IMR-90 (cell line): ENCODE measurements at regions not wholly inside any gene's neighbourhood (a gene's known extent, or its start where the extent isn't known, plus 50 kb on each side); places are given as distances from the start of the nearest gene placed in this dataset.

ENCODE experiments used
- ATAC-seq: fragments of 200-7000 bp; cut with Tn5 transposase; 2 replicates; pipeline ENCODE4 v1.9.1; 2020; ENCODE audit warnings: low read depth, mild to moderate bottlenecking, moderate library complexity
- BruUV-seq: library from RNA; stranded (reverse); fragments of 400-500 nt; replicated peaks from 2 replicates; lab custom pipeline; 2021; lab: Mats Ljungman, UMichigan
- CTCF ChIA-PET: fragments of 300-600 bp; formaldehyde crosslinking; extraction: SDS; loops from one replicate; lab custom pipeline; 2021; ENCODE audit warnings: antibody characterized with exemption; lab: Yijun Ruan, JAX
- POLR2A ChIA-PET: fragments of 300-600 bp; sonication (Branson Sonifier 250); formaldehyde crosslinking; loops from one replicate; lab custom pipeline; 2022; ENCODE audit warnings: antibody characterized with exemption; ENCODE audit not compliant: unreplicated experiment; lab: Charles Lee
- DNase-seq: peaks from one replicate; pipeline ENCODE4 v3.0.0; 2013
- H2AFZ ChIP-seq: replicated peaks from 2 replicates; pipeline ENCODE3; 2013; ENCODE audit warnings: low read length, mild to moderate bottlenecking; ENCODE audit not compliant: poor library complexity
- H2AK5ac ChIP-seq: 2 replicates; pipeline ENCODE4 v1.6.1; 2013; ENCODE audit warnings: low read depth, low read length, inconsistent platforms
- H2AK9ac ChIP-seq: replicated peaks from 2 replicates; pipeline ENCODE3; 2013; ENCODE audit warnings: mild to moderate bottlenecking, low read depth, low read length, moderate library complexity; ENCODE audit not compliant: poor library complexity
- H2BK120ac ChIP-seq: 2 replicates; pipeline ENCODE4 v1.6.1; 2013; ENCODE audit warnings: low read depth, low read length, inconsistent platforms
- H2BK15ac ChIP-seq: 3 replicates; pipeline ENCODE4 v1.6.1; 2013; ENCODE audit warnings: low read depth, low read length, inconsistent platforms
- H2BK20ac ChIP-seq: 2 replicates; pipeline ENCODE4 v1.6.1; 2013; ENCODE audit warnings: low read depth, mild to moderate bottlenecking, inconsistent platforms, low read length, moderate library complexity
- H2BK5ac ChIP-seq: 2 replicates; pipeline ENCODE4 v1.6.1; 2013; ENCODE audit warnings: mild to moderate bottlenecking, low read depth, low read length, inconsistent platforms; ENCODE audit not compliant: poor library complexity, severe bottlenecking
- H3K14ac ChIP-seq: replicated peaks from 2 replicates; pipeline ENCODE4 v1.6.1; 2013; ENCODE audit warnings: low read depth, low read length, inconsistent platforms
- H3K18ac ChIP-seq: 2 replicates; pipeline ENCODE4 v1.6.1; 2013; ENCODE audit warnings: low read depth, low read length, control low read depth
- H3K23ac ChIP-seq: 2 replicates; pipeline ENCODE4 v1.6.1; 2013; ENCODE audit warnings: low read depth, low read length, inconsistent platforms
- H3K27ac ChIP-seq: 2 replicates; pipeline ENCODE4 v1.5.1; 2013; ENCODE audit warnings: mild to moderate bottlenecking, control low read depth, low read length; ENCODE audit not compliant: insufficient read depth
- H3K27me3 ChIP-seq: 2 replicates; pipeline ENCODE4 v1.6.1; 2013; ENCODE audit warnings: low read length; ENCODE audit not compliant: control insufficient read depth, insufficient read depth
- H3K36me3 ChIP-seq: 2 replicates; pipeline ENCODE4 v1.6.1; 2013; ENCODE audit warnings: low read length, mixed read lengths; ENCODE audit not compliant: control insufficient read depth, insufficient read depth
- H3K4ac ChIP-seq: 2 replicates; pipeline ENCODE4 v1.6.1; 2013; ENCODE audit warnings: low read depth, low read length, inconsistent platforms
- H3K4me1 ChIP-seq: 2 replicates; pipeline ENCODE4 v1.6.1; 2013; ENCODE audit warnings: low read length, mixed read lengths; ENCODE audit not compliant: control insufficient read depth, insufficient read depth
- H3K4me2 ChIP-seq: 2 replicates; pipeline ENCODE4 v1.6.1; 2013; ENCODE audit warnings: low read depth, mild to moderate bottlenecking, control low read depth, low read length, moderate library complexity
- H3K4me3 ChIP-seq: 2 replicates; pipeline ENCODE4 v1.5.1; 2013; ENCODE audit warnings: low read depth, mild to moderate bottlenecking, control low read depth, low read length, moderate library complexity; ENCODE audit not compliant: insufficient read depth
- H3K56ac ChIP-seq: 2 replicates; pipeline ENCODE4 v1.6.1; 2013; ENCODE audit warnings: low read length, inconsistent platforms; ENCODE audit not compliant: insufficient read depth; ENCODE audit errors: extremely low read depth
- H3K79me1 ChIP-seq, 2 experiments: 2 replicates each; pipeline ENCODE4 v1.6.1; 2013; ENCODE audit warnings: low read length in 2 of 2, inconsistent platforms in 1 of 2, low read depth in 1 of 2
- H3K9ac ChIP-seq: 2 replicates; pipeline ENCODE4 v1.6.1; 2013; ENCODE audit warnings: low read depth, low read length, control low read depth
- H3K9me1 ChIP-seq: 2 replicates; pipeline ENCODE4 v1.6.1; 2013; ENCODE audit warnings: low read length, inconsistent platforms; ENCODE audit not compliant: insufficient read depth
- H3K9me3 ChIP-seq: 2 replicates; pipeline ENCODE4 v1.6.1; 2013; ENCODE audit warnings: low read length; ENCODE audit not compliant: control insufficient read depth, insufficient read depth
- H4K20me1 ChIP-seq: 2 replicates; pipeline ENCODE4 v1.6.1; 2013; ENCODE audit warnings: low read length, inconsistent platforms; ENCODE audit not compliant: insufficient read depth
- H4K5ac ChIP-seq: 2 replicates; pipeline ENCODE4 v1.6.1; 2013; ENCODE audit warnings: mild to moderate bottlenecking, low read depth, low read length, control low read depth
- H4K8ac ChIP-seq, 2 experiments: 2 replicates each; pipeline ENCODE4 v1.6.1; 2013; ENCODE audit warnings: low read depth in 2 of 2, low read length in 2 of 2, control low read depth in 1 of 2, inconsistent platforms in 1 of 2
- H4K91ac ChIP-seq: 2 replicates; pipeline ENCODE4 v1.6.1; 2013; ENCODE audit warnings: low read depth, low read length, inconsistent platforms; ENCODE audit not compliant: insufficient read depth
- BHLHE40 ChIP-seq: fragments of 150-350 bp; IDR thresholded peaks from 2 replicates; pipeline ENCODE4 v1.6.1; 2016; ENCODE audit warnings: mild to moderate bottlenecking, low read depth, low read length
- CEBPB ChIP-seq: IDR thresholded peaks from 2 replicates; pipeline ENCODE4 v1.6.1; 2012; ENCODE audit warnings: low read depth, low read length, improper control_type of control experiment
- CHD1 ChIP-seq: IDR thresholded peaks from 2 replicates; pipeline ENCODE4 v1.6.1; 2012; ENCODE audit warnings: low read depth, low read length, improper control_type of control experiment
- CTCF ChIP-seq: conservative IDR thresholded peaks from 2 replicates; pipeline ENCODE4 v1.5.1; 2012; ENCODE audit warnings: mild to moderate bottlenecking, low read depth, low read length, improper control_type of control experiment
- ELK1 ChIP-seq: fragments of 150-350 bp; IDR thresholded peaks from 2 replicates; pipeline ENCODE4 v1.6.1; 2016; ENCODE audit warnings: low read depth, mild to moderate bottlenecking, low read length, moderate library complexity, borderline replicate concordance
- FOS ChIP-seq: fragments of 150-350 bp; IDR thresholded peaks from 2 replicates; pipeline ENCODE4 v1.6.1; 2016; ENCODE audit warnings: low read depth, low read length
- MAFK ChIP-seq: IDR thresholded peaks from 2 replicates; pipeline ENCODE4 v1.6.1; 2012; ENCODE audit warnings: low read depth, low read length, improper control_type of control experiment
- MAZ ChIP-seq: IDR thresholded peaks from 2 replicates; pipeline ENCODE4 v1.6.1; 2012; ENCODE audit warnings: low read depth, mild to moderate bottlenecking, low read length, improper control_type of control experiment, moderate library complexity, borderline replicate concordance
- MXI1 ChIP-seq: IDR thresholded peaks from 2 replicates; pipeline ENCODE4 v1.6.1; 2012; ENCODE audit warnings: low read depth, mild to moderate bottlenecking, low read length, moderate library complexity, borderline replicate concordance
- NFE2L2 ChIP-seq: fragments of 150-350 bp; IDR thresholded peaks from 2 replicates; pipeline ENCODE4 v1.6.1; 2016; ENCODE audit warnings: low read depth, mild to moderate bottlenecking, low read length
- POLR2A ChIP-seq: IDR thresholded peaks from 2 replicates; pipeline ENCODE4 v1.6.1; 2012; ENCODE audit warnings: mild to moderate bottlenecking, low read depth, low read length
- RAD21 ChIP-seq: IDR thresholded peaks from 2 replicates; pipeline ENCODE4 v1.6.1; 2012; ENCODE audit warnings: low read length, improper control_type of control experiment
- RCOR1 ChIP-seq: IDR thresholded peaks from 2 replicates; pipeline ENCODE4 v1.6.1; 2012; ENCODE audit warnings: mild to moderate bottlenecking, low read length, improper control_type of control experiment; ENCODE audit not compliant: insufficient replicate concordance
- RFX5 ChIP-seq: IDR thresholded peaks from 2 replicates; pipeline ENCODE4 v1.8.0; 2012; ENCODE audit warnings: low read depth, mild to moderate bottlenecking, low read length, moderate library complexity
- SMC3 ChIP-seq: fragments of 150-350 bp; IDR thresholded peaks from 2 replicates; pipeline ENCODE4 v1.6.1; 2016; ENCODE audit warnings: low read depth, mild to moderate bottlenecking, antibody characterized with exemption, low read length, moderate library complexity
- USF2 ChIP-seq: fragments of 150-350 bp; IDR thresholded peaks from 2 replicates; pipeline ENCODE4 v1.6.1; 2017; ENCODE audit warnings: mild to moderate bottlenecking, antibody characterized with exemption, low read length, low read depth
- dilution Hi-C: fragments of 300-500 bp; cut with HindIII; formaldehyde crosslinking; loops from one replicate; pipeline ENCODE4 v1.14.3; 2018; ENCODE audit warnings: low sequenced_read_pairs; ENCODE audit not compliant: unreplicated experiment
- in situ Hi-C: fragments of 300-500 bp; cut with MboI; formaldehyde crosslinking; loops from 3 replicates; pipeline ENCODE4 v1.14.3; 2019; ENCODE audit warnings: low sequenced_read_pairs, inconsistent platforms, mixed read lengths
- intact Hi-C: fragments of 100-400 bp; cut with micrococcal nuclease; formaldehyde crosslinking; loops from 2 replicates; pipeline ENCODE4 v1.10.0; 2022

- TF ChIP-seq USF2: no peak
- TF ChIP-seq SMC3: no peak
- TF ChIP-seq RCOR1: no peak
- no peak for TF ChIP-seq FOS
- no peak for TF ChIP-seq ELK1
- TF ChIP-seq MAZ: no peak
- no peak for TF ChIP-seq MXI1
- TF ChIP-seq CHD1: no peak
- no peak for TF ChIP-seq MAFK
- no peak for TF ChIP-seq CEBPB
- TF ChIP-seq RAD21: no peak
- no peak for TF ChIP-seq BHLHE40
- no peak for TF ChIP-seq NFE2L2
- TF ChIP-seq POLR2A: no peak
- no peak for TF ChIP-seq CTCF
- no peak for TF ChIP-seq RFX5
- Histone ChIP-seq H3K27ac (no peak overlapping the region), H2BK5ac (no peak overlapping the region), H3K9me1 (no peaks in the 10 kb centered on the region), H3K9me3 (no peaks in the 10 kb centered on the region), H3K14ac (no peak overlapping the region), H3K23ac (no peak overlapping the region), H2BK20ac (no peak overlapping the region), H4K20me1 (no peaks in the 10 kb centered on the region), H3K4ac (no peak overlapping the region), H3K79me1 (no peaks in the 10 kb centered on the region), H4K91ac (no peak overlapping the region), H2AK5ac (no peak overlapping the region), H4K8ac (no peak overlapping the region), H3K36me3 (no peaks in the 10 kb centered on the region), H2AK9ac (no peak overlapping the region), H2BK120ac (no peak overlapping the region), H3K18ac (no peak overlapping the region), H3K4me2 (no peak overlapping the region), H2BK15ac (no peak overlapping the region), H3K9ac (no peak overlapping the region), H3K56ac (no peak overlapping the region), H2AFZ (no peak overlapping the region), H3K4me3 (no peak overlapping the region), H4K5ac (no peak overlapping the region), H3K27me3 (peaks cover 7% of the 10 kb centered on the region), H3K4me1 (no peaks in the 10 kb centered on the region)
- dilution Hi-C loops: no loop called here
- intact Hi-C loops: no loop called here
- CTCF ChIA-PET: no interaction called here
- in situ Hi-C loops: no loop called here
- ATAC-seq (no peak), DNase-seq (no peak)
- no TSS peak for BruUV-seq
- POLR2A ChIA-PET: no interaction called here
Measured at GRCh38 chr5:42875211-42875610, 63.5 kb upstream of the SELENOP start.
